Stomach (tissue), 8 donors: ENCODE measurements at regions not wholly inside any gene's neighbourhood (a gene's known extent, or its start where the extent isn't known, plus 50 kb on each side); places are given as distances from the start of the nearest gene placed in this dataset.

Experiments
- DNase-seq, 2 donors: peaks; one replicate each; pipeline versions ENCODE4 v3.0.0 to v3.0.0-alpha.2; 2013 to 2019
- H3K27ac ChIP-seq, 5 donors: fragments of 200-600 bp in 4 of 5; sonication (generic) in 4 of 5; one replicate each; pipeline ENCODE4 v1.5.1; 2013 to 2019; ENCODE audit warnings: mild to moderate bottlenecking in 1 of 5, moderate library complexity in 1 of 5
- H3K27me3 ChIP-seq, 3 donors: fragments of 200-600 bp; sonication (generic); one replicate each; pipeline ENCODE4 v1.5.1; 2017 to 2019; ENCODE audit warnings: mixed run types in 1 of 3
- H3K36me3 ChIP-seq, 4 donors: fragments of 200-600 bp; sonication (generic); 1 replicate in 3 of 4; 2 replicates in 1 of 4; pipeline ENCODE4 v1.5.1; 2016 to 2019
- H3K4me1 ChIP-seq, 4 donors: fragments of 200-600 bp; sonication (generic); one replicate each; pipeline ENCODE4 v1.5.1; 2016 to 2019
- H3K4me3 ChIP-seq, 4 donors: fragments of 200-600 bp; sonication (generic) in 3 of 4; one replicate each; pipeline ENCODE4 v1.5.1; 2016 to 2019; ENCODE audit warnings: mild to moderate bottlenecking in 1 of 4
- H3K9me3 ChIP-seq, 4 donors: fragments of 200-600 bp; sonication (generic); one replicate each; pipeline ENCODE4 v1.5.1; 2016 to 2019
- EP300 ChIP-seq: sonication (generic); formaldehyde crosslinking; IDR thresholded peaks from one replicate; pipeline ENCODE4 v1.6.1; 2017; ENCODE audit warnings: antibody characterized with exemption
- POLR2A ChIP-seq, 4 donors: fragments of 450-650 bp; IDR thresholded peaks; one replicate each; pipeline ENCODE4 v1.6.1; 2016; ENCODE audit warnings: antibody characterized with exemption in 4 of 4, control low read depth in 2 of 4, mild to moderate bottlenecking in 1 of 4, moderate library complexity in 1 of 4
- POLR2AphosphoS5 ChIP-seq, 3 donors: sonication (generic); formaldehyde crosslinking; IDR thresholded peaks; one replicate each; pipeline ENCODE4 v1.6.1; 2016; ENCODE audit warnings: antibody characterized with exemption in 3 of 3
- WGBS, 5 donors: extraction: QIAGEN DNeasy Blood & Tissue Kit in 3 of 5; methylation state at CpG; one replicate each; pipeline versions ENCODE4 v1.1.5 to v1.1.7; 2013 to 2018; 5-methylcytosine and 5-hydroxymethylcytosine counted together
- intact Hi-C: fragments of 100-400 bp; cut with DNase I; formaldehyde crosslinking; loops from one replicate; pipeline ENCODE4 v1.15.1; 2023; ENCODE audit warnings: low total_unique reads
- TF ChIP-seq, protein P1 (sequence below), 7 experiments: fragments of 450-650 bp in 4 of 7; fragments of 200-600 bp in 3 of 7; sonication (generic) in 3 of 7; IDR thresholded peaks; one replicate each; pipeline ENCODE4 v1.5.1; 2016 to 2019; ENCODE audit warnings: antibody characterized with exemption in 7 of 7, control low read depth in 2 of 7, mild to moderate bottlenecking in 1 of 7
- donor health status: healthy with polysubstance abuse.
- donor health status: Bipolar disorder and iron deficiency.
- donor health status: healthy.

- Histone ChIP-seq H3K27ac (no peak overlapping the region), H3K36me3 (no peaks in the 10 kb centered on the region), H3K4me1 (no peaks in the 10 kb centered on the region), H3K27me3 (peaks cover 0 to 22% (median 4%) of the 10 kb centered on the region in 3 donors), H3K9me3 (no peaks in the 10 kb centered on the region), H3K4me3 (no peak overlapping the region)
- TF ChIP-seq EP300: no peak
- no peak for TF ChIP-seq POLR2A (IDR thresholded peaks at IDR 0.05)
- TF ChIP-seq, protein P1, sequence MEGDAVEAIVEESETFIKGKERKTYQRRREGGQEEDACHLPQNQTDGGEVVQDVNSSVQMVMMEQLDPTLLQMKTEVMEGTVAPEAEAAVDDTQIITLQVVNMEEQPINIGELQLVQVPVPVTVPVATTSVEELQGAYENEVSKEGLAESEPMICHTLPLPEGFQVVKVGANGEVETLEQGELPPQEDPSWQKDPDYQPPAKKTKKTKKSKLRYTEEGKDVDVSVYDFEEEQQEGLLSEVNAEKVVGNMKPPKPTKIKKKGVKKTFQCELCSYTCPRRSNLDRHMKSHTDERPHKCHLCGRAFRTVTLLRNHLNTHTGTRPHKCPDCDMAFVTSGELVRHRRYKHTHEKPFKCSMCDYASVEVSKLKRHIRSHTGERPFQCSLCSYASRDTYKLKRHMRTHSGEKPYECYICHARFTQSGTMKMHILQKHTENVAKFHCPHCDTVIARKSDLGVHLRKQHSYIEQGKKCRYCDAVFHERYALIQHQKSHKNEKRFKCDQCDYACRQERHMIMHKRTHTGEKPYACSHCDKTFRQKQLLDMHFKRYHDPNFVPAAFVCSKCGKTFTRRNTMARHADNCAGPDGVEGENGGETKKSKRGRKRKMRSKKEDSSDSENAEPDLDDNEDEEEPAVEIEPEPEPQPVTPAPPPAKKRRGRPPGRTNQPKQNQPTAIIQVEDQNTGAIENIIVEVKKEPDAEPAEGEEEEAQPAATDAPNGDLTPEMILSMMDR (IDR thresholded peaks at IDR 0.05): no peak
- TF ChIP-seq POLR2AphosphoS5 (IDR thresholded peaks at IDR 0.05): no peak
- DNase-seq: no peak
- 64 to 73% (median 68%) methylated on average over 7 of the region's 7 CpGs for WGBS, 5 donors
- intact Hi-C loops: no loop called here
Observed at GRCh38 chr21:38643404-38644023, 145.2 kb upstream of the ERG start.

DNA sequence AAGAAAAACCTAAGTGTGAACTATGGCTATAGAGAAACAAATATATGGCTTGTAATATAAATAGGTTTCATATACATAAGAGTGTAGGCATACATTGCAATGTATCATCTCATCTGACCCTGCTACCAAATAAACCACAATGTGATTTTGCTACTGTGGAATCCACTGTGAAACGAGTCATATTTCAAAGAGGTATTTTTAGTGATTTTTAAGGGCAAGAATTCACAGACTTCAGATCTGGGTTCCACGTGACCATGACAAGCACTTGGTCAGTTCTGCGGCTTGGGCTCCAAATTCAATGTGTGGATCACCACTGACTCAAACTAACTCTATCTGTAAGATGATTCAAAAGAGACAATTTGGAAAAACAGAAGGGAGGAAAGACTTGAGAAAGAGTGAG lies 147.0 kb upstream of the ERG start:
- peaks cover 0 to 34% (median 4%) of the 10 kb centered on the region in 3 donors for H3K27me3 ChIP-seq
- TF ChIP-seq EP300 (no peak), POLR2AphosphoS5 (IDR thresholded peaks at IDR 0.05) (no peak), POLR2A (IDR thresholded peaks at IDR 0.05) (no peak)
- TF ChIP-seq, protein P1 (IDR thresholded peaks at IDR 0.05): no peak
- no peaks in the 10 kb centered on the region for H3K36me3 ChIP-seq
- 61 to 77% (median 72%) methylated on average over 3 of the region's 3 CpGs for WGBS, 5 donors
- H3K4me1 ChIP-seq: no peaks in the 10 kb centered on the region
- DNase-seq: no peak
- H3K27ac ChIP-seq: no peak overlapping the region
- intact Hi-C loops: no loop called here
- no peaks in the 10 kb centered on the region for H3K9me3 ChIP-seq
- H3K4me3 ChIP-seq: no peak overlapping the region

- no peaks in the 10 kb centered on the region for H3K4me1 ChIP-seq
Observed at GRCh38 chr21:38646213-38646837, 148.0 kb upstream of the ERG start.

DNA sequence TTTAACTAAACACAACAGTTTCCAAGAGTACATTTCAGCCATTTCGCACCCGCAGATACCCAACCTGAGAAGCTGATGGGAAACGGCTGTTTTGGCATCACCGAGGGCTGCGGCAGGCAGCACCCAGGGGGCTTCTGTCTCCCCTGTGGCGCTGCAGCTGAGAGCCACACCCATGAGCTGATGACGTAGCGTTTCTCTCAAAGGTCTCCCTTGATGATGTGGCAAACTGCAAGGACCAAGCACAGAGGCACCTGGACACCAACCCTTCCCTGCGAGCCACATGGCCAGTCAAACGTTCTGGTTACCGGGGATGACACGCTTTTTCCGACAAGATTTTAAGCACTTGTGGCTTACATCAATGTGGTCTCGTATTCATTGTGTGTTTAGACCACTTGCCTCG lies 150.8 kb upstream of the ERG start:
- no peak for TF ChIP-seq POLR2AphosphoS5 (IDR thresholded peaks at IDR 0.05)
- TF ChIP-seq, protein P1 (IDR thresholded peaks at IDR 0.05): no peak
- TF ChIP-seq EP300: no peak
- TF ChIP-seq POLR2A (IDR thresholded peaks at IDR 0.05): no peak
- DNase-seq: no peak
- H3K4me1 ChIP-seq: no peaks in the 10 kb centered on the region
- 83 to 85% (median 84%) methylated on average over 15 of the region's 15 CpGs for WGBS, 5 donors
- H3K27ac ChIP-seq: no peak overlapping the region
- peaks cover 0 to 38% (median 4%) of the 10 kb centered on the region in 3 donors for H3K27me3 ChIP-seq
- H3K9me3 ChIP-seq: no peaks in the 10 kb centered on the region
- no peaks in the 10 kb centered on the region for H3K36me3 ChIP-seq
- no peak overlapping the region for H3K4me3 ChIP-seq
- intact Hi-C loops: no loop called here

More at GRCh38 chr21:38646213-38646837, 148.0 kb upstream of the ERG start:
- TF ChIP-seq POLR2AphosphoS5 (IDR thresholded peaks at IDR 0.05) (no peak), POLR2A (IDR thresholded peaks at IDR 0.05) (no peak), EP300 (no peak)
- TF ChIP-seq, protein P1 (IDR thresholded peaks at IDR 0.05): no peak
- Histone ChIP-seq H3K27ac (no peak overlapping the region), H3K36me3 (no peaks in the 10 kb centered on the region), H3K27me3 (peaks cover 0 to 36% (median 4%) of the 10 kb centered on the region in 3 donors), H3K9me3 (no peaks in the 10 kb centered on the region), H3K4me3 (no peak overlapping the region)
- DNase-seq: no peak
- intact Hi-C loops: no loop called here
- WGBS, 5 donors: 72 to 77% (median 76%) methylated on average over 5 of the region's 5 CpGs
